ENCODE measurements at regions not wholly inside any gene's neighbourhood (a gene's known extent, or its start where the extent isn't known, plus 50 kb on each side); places are given as distances from the start of the nearest gene placed in this dataset.

- DNase-seq, result no peak
These were observed 109.5 kb upstream of the TOP3B start for GRCh38 chr22:22092101-22092500.

DNA sequence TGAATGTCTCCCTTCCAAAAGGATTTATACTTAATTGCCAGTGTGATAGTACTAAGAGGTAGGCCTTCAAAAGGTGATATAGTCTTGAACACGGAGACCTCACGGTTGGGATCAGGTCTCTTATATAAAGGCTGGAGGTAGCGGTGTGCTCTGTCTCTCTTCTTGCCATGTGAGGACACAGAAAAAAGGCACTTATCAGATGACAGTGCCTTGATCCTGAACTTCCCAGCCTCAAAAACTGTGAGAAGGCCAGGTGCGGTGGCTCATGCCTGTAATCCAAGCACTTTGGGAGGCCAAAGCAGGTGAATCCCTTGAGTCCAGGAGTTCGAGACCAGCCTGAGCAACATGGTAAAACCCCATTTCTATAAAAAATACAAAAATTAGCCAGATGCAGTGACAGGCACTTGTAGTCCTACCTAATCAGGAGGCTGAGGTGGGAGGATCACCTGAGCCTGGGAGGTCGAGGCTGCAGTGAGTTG, 108.9 kb upstream of the TOP3B start:
- DNase-seq, result no peak

DNA sequence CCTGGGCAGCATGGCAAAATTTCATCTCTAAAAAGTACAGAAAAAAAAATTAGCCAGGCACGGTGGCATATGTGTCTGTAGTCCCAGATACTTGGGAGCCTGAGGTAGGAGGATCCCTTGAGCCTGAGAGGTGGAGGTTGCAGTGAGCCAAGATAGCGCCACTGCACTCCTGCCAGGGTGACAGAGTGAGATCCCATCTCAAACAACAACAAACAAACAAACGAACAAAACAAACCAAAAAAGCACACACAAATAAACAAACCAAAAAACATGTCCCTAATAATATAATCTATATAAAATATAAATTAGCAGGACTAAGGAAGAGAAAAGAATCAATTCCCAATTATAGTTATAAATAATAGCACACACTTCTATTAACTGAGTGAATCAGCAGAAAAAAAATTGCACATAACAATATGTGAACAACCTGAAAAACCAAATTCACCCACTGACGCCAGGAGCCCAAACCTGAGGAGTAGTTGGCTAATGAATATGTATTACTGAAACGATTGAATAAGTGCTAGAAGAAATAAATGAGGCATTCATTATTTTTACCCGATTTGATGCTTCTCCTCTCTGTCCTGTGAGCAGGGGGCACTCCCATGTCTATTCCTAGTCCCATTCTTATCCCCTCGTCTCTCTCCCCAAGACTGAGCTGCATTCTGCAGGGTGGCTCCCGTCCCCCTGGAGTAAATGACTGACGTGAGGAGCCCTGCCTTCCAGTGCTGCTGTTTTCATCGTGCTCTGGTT, 108.2 kb upstream of the TOP3B start:
- DNase-seq, result no peak

- no peak for DNase-seq
These were observed 107.1 kb upstream of the TOP3B start for GRCh38 chr22:22089459-22090308.

DNA sequence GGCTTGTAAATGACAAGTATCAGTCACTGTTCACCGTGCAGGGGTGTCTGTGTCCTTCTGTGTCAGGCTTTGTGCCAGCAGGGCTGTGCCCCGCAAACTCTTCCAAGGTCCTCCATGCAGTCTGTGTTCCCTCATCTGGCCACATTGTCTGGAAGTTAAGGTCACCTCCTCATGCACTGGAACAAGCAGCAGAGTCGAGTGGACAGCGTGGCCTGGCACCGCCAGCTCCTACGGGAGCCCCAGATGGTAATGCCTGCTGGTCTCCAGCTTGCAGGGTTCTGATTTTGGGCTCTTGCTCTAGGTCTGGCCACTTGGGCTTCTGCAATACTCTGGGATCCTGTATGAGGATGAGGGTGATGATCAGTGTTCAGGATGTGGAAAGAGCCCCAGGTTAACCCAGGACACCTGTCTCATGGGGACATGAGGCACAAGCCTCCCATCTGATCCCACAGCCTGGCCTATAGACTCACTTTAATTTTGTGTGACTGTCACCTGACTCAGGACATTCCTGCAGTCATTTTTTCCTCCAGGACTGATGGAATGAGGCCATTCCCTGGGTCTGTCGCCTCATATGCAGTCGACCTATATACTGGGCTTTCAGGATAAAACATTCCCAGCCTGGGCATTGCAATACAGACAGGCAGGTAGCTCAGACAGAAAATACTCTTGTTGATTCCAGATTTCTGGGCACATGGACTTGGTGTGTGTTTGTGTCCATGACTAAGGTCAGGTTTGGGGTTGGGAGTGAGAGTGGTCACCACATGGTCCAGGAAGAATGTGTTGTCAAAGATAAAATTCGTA, 106.3 kb upstream of the TOP3B start:
- DNase-seq, result no peak

DNA sequence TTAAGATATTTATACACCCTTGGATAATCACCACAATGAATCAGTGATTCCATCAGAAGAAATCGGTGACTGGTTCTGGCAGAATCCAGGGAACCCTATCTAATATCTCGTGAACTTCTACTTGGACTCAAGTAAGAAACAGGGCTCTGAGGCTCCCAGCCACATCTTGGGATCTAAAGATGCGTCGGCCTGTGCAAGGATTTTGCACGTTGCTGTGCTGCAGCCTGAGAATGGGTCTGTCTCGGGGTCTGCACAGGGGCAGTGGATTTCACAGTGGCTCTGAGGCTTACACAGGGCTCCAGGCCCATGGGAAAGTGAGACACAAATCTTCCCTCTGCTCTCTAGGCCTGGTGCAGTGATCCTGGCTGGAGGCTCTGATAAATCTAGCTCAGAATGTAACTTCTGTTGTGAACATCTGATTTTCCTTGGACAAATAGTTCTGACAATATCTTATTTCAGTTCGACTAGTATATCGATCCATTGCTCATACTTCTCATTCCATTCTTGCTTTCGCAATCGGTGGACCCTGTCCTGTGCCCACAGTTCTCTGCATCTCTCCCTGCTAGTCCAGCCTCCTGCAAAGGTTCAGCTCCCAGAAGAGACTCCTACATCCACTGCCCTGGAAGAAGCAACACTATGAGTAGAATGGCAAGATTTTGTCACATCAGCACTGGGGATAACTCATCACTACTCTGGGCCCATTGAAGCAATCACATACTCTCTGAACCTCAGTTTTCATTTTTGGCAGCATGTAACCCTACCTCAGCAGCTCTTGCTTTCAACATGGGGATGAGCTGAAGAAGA, 105.5 kb upstream of the TOP3B start:
- DNase-seq, result no peak

DNA sequence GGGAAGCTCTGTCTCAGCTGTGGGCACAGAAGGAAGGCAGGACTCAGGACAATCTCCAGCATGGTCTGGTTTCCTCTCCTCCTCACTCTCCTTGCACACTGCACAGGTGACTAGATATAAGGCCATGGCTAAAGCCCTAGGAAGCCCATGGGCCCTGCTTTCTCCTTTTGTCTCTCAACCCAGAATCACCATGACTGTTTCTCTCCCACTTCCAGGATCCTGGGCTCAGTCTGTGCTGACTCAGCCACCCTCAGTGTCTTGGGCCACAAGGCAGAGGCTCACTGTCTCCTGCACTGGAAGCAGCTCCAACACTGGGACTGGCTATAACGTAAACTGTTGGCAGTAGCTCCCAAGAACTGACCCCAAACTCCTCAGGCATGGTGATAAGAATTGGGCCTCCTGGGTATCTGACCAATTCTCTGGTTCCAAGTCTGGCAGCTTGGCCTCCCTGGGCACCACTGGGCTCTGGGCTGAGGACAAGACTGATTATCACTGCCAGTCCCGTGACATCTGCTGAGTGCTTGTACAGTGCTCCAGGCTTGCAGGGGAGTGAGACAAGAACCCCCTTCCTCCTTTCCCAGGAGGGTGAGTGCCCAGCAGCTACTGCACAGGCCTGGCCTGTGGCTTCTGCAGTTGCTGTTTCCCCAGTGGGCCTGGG, 104.0 kb upstream of the TOP3B start:
- DNase-seq, result no peak

DNA sequence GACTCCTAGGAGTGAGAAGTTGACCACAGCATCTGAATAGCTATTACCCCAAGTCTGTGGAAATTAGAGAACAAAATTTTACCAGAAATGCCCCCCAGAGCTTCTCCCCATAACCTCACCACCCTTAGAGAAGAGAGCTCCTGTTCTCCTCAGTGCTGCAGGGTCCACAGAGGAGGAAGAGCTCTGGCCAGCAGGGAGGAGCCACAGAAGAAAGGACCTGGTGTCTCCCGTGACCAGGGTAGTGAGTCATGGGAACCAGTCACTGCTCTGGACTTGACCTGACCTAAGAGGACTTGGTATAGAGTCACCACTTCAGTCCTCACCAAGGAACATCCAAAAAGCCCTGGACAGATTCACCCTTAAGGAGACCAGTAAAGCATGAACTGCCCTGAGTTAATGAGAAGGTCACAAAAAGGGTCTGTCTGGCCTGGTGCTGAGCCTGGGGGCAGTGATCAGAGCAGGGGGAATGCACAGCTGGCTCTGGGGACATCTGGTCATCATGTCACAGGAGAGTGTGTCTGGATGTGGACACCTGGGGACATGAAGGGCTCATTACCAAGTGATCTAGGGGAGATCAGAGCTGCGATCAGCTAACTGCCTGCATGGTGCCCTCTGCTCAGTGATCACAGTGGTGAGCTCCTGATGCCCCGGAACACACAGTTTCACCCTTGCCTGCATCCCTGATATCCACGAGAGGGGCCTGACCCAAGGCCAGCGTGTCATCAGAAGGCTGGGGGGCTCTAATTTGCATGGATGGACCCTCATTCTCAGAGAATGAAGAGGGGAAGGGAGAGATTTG, 103.3 kb upstream of the TOP3B start:
- DNase-seq, result no peak

- DNase-seq, result no peak
These were observed 101.6 kb upstream of the TOP3B start for GRCh38 chr22:22084089-22084711.

GRCh38 chr22:22082960-22083359, 100.4 kb upstream of the TOP3B start:
- DNase-seq, result no peak

DNA sequence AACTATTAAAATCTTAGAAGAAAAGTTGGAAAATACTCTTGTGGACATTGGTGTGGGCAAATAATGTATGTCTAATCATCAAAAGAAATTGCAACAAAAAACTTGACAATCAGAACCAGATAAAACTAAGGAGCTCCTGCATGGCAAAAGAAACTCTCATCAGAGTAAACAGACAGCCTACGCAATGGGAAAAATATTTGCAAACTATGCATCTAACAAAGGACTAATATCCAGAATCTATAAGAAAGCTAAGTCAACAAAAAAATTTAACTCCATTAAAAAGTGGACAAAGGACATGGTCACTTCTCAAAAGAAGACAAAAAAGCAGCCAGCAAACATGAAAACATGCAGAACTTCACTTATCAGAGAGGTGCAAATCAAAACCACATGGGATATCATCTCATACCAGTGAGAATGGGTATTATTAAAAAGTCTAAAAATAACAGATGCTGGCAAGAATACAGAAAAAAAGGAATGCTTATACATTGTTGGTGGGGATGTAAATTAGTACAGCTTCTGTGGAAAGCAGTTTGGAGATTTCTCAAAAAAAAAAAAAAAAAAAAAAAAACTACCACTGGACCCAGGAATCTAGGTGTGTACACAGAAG, 99.7 kb upstream of the TOP3B start:
- DNase-seq, result no peak

DNA sequence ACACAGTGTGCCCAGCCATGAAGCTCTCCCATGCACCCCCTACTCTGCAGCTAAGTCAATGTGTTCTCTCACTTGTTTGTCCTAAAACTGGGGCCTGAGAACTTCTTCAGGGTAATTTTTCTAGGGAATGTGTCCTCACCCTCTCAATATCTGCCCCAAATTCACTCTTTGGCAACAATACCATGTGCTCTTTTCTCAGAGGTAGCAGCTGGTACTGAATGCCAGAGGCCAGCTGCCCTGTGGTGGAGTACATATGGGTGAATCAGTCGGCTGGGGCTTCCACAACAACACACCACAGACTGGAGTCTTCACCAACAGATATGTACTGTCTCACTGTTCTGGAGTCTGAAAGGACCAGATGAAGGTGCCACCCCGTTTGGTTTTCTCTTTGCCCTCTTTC, 97.7 kb upstream of the TOP3B start:
- no peak for DNase-seq

- no peak for DNase-seq
These were observed 97.0 kb upstream of the TOP3B start for GRCh38 chr22:22079404-22080148.

DNA sequence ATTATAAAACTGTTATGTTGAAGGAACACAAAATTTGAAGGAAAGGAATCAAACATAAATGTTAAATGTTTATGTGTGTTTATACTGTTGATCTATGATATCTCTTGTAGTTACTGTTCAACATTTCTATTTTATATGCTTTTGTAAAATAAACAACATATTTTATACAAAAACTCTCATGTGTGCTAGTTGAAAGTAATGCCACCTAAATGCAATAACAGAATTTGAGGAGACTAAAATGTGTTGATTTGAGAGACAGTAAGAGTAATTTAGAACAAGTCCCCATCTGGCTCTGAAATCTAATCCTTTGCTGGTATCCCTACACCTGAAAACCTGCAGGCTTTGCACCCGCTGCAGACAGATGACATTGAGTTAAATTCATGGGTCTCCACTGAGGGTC, 95.7 kb upstream of the TOP3B start:
- no peak for DNase-seq

- DNase-seq, result no peak
These were observed 94.5 kb upstream of the TOP3B start for GRCh38 chr22:22076932-22077703.

DNA sequence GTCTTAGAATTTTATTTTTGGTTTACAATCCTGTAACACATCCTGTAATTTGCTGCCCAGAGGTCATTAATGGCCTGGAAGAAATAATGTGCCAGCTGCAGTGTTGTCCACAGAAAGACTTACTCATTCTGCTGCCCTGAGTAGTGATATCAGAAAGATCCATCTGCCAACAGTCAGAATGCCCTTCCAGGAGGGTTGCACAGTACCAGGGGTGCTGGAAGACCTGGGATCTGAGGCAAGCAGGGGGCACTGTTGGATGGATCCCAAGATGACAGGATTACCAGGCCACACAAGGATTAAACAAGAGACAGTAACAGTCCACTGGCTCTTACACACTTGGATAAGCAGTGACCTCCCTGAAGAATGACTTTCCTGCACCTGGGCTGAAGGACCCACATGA, 93.8 kb upstream of the TOP3B start:
- DNase-seq, result no peak

DNA sequence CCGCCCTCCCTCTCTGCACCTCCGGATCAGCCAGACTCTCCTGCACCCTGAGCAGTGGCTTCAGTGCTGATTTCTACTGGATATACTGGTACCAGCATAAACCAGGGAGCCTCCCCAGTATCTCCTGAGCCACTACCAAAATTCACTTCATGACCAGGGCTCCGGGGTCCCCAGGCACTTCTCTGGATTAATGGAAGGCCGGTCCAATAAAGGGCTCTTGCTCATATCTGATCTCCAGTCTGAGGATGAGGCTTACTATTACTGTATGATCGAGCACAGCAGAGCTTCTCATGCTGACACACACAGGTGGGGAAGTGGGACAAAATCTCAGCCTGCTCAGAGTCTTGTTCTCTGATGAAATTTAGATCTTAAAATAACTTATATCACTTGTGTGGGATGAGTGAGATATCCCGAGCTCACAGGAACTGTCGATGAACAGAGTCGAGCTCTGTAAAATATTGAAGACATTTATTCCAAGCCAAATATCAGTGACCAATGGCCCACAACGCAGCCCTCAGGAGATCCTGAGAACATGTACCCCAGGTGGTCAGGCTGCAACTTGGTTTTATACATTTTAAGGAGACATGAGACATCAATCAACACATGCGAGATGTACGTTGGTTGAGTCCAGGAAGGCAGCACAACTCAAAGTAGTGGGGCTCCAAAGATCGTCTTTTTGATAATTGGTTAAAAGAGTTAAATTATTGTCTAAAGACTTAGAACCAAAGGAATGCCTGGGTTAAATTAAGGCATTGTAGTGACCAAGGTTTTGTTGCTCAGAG, 93.0 kb upstream of the TOP3B start:
- DNase-seq, result no peak

All from central memory CD4-positive, alpha-beta T cell (primary cell).